Activated naive CD4-positive, alpha-beta T cell treated with anti-CD3 and anti-CD28 coated beads for 36 hours (primary cell): ENCODE measurements at regions not wholly inside any gene's neighbourhood (a gene's known extent, or its start where the extent isn't known, plus 50 kb on each side); places are given as distances from the start of the nearest gene placed in this dataset.
"Not testable (repeated sequence)": the region's sequence is repeated elsewhere in the genome, so short reads cannot be mapped to it uniquely, and the experiment has no call there.

Source experiments
- CTCF ChIA-PET: fragments of 350-600 bp; sonication (Branson Sonifier 250); formaldehyde crosslinking; loops from one replicate; lab custom pipeline; 2021; ENCODE audit warnings: antibody characterized with exemption; lab: Charles Lee
- DNase-seq: peaks from one replicate; pipeline ENCODE4 v3.0.0-alpha.2; 2020
- H3K27ac Mint-ChIP-seq: one replicate; pipeline ENCODE4 v1.8.0; 2021; ENCODE audit warnings: mild to moderate bottlenecking, mixed read lengths
- H3K27me3 Mint-ChIP-seq: one replicate; pipeline ENCODE4 v1.8.0; 2021; ENCODE audit warnings: low read depth, mixed read lengths
- H3K36me3 Mint-ChIP-seq: one replicate; pipeline ENCODE4 v1.8.0; 2021; ENCODE audit warnings: low read depth, mixed read lengths
- H3K4me1 Mint-ChIP-seq: one replicate; pipeline ENCODE4 v1.8.0; 2021; ENCODE audit warnings: low read depth, mixed read lengths
- H3K4me3 Mint-ChIP-seq: one replicate; pipeline ENCODE4 v1.8.0; 2021; ENCODE audit warnings: mild to moderate bottlenecking, moderate library complexity, mixed read lengths
- H3K9me3 Mint-ChIP-seq: one replicate; pipeline ENCODE4 v1.8.0; 2021; ENCODE audit warnings: mixed read lengths
- intact Hi-C: fragments of 100-400 bp; cut with micrococcal nuclease; formaldehyde crosslinking; loops from one replicate; pipeline ENCODE4 v1.15.1; 2023

DNA sequence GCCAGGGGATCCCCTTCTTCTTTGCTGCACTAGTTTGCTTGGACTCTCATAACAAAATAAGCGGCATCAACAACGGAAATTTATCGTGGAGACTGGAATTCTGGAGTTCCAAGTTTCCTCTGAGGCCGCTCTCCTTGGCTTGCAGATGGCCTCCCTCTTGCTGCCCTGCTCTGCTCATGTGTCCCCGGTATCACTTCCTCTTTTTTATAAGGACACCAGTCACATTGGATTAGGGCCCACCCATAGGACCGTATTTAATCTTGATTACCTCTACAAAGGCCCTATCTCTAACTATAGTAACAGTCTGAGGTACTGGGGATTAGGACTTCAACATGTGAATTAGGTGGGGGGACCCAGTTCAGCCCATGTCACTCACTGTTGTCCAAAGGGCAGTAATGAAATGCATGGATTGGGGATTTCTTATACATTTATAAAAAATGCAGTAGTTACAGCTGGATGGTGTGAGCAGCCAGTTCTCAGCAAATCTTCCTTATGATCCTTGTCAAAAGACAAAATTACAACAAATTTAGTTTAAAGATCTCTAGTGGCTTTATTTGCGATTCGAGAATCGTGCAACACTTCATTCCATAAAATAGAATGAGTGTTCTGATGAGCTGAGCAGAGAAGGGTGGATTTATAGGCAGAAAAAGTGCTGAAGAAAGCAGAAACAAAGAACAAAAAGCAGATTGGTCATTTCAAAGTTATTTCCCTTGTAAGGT lies 59.3 kb upstream of the AKAP12 start:
- no peaks in the 10 kb centered on the region for H3K36me3 Mint-ChIP-seq
- CTCF ChIA-PET: no interaction called here

DNA sequence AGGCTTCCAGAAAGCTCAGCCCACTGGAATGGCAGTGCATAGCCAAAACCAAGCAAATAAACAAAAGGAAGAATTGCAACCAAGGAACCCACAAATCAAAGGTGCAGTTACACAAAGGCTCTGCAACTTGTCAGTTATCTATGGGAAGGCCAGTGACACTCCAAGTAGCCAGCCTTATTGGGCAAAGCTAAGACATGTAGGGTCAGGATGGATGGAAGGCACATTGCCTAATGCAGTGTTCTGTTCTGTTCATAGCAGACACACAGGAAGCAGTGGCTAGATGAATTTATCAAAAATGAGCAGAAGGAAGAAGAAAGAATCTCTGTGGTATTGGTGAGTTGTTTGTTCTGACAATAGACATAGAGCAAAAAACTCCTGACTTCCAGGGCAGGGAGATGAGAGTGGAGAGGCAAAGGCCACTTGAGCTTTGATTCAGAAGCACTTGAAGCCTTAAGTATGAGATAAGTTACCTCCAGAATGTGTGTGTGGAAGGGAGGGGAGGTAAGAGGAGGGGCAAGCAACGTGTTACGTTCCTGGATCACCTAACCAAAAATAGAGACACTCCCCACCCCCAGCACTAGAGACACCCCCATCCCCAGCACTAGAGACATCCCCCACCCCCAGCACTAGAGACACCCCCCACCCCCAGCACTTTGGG lies 57.9 kb upstream of the AKAP12 start:
- intact Hi-C loops: no loop called here
- Mint-ChIP-seq H3K27ac (no peak overlapping the region), H3K27me3 (peaks cover 16% of the 10 kb centered on the region), H3K36me3 (no peaks in the 10 kb centered on the region), H3K9me3 (peaks cover 4% of the 10 kb centered on the region), H3K4me1 (no peaks in the 10 kb centered on the region), H3K4me3 (no peak overlapping the region)
- no peak for DNase-seq
- CTCF ChIA-PET: no interaction called here

More for the DNA sequence above, 59.3 kb upstream of the AKAP12 start:
- Mint-ChIP-seq H3K4me1 (no peaks in the 10 kb centered on the region), H3K4me3 (no peak overlapping the region), H3K27ac (no peak overlapping the region), H3K27me3 (peaks cover 22% of the 10 kb centered on the region), H3K9me3 (peaks cover 4% of the 10 kb centered on the region)
- intact Hi-C loops: no loop called here
- no peak for DNase-seq

DNA sequence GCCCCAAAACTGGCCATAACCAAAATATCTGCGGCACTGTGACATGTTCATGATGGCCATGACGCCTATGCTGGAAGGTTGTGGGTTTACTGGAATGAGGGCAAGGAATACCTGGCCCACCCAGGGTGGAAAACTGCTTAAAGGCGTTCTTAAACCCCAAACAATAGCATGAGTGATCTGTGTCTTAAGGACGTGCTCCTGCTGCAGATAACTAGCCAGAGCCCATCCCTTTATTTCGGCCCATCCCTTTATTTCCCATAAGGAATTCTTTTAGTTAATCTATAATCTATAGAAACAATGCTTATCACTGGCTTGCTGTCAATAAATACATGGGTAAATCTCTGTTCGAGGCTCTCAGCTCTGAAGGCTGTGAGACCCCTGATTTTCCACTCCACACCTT lies 56.8 kb upstream of the AKAP12 start:
- H3K36me3 Mint-ChIP-seq, H3K9me3 Mint-ChIP-seq, H3K27ac Mint-ChIP-seq, CTCF ChIA-PET, H3K4me3 Mint-ChIP-seq, DNase-seq, H3K4me1 Mint-ChIP-seq, intact Hi-C loops: not testable (repeated sequence)
- peaks cover 16% of the 10 kb centered on the region for H3K27me3 Mint-ChIP-seq

DNA sequence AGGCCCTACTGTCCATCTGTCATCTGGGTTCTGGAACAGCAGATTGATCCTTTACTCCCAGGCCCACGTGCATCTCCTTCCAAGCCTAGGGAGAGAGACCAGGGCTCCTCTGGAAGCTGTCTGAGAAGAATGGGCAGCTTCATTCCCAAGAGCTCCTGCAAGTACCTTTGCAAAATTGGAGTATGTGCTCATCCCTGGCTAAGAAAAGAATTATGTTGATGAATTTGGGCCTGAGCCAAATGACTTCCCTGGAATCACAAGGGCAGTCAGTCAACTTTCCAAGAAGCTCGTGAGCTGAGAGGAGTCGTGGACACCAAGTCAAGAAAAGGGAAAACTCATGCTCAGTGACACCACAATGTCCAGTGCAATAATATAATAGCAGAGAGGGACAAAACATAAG lies 54.6 kb upstream of the AKAP12 start:
- Mint-ChIP-seq H3K4me1 (no peaks in the 10 kb centered on the region), H3K36me3 (no peaks in the 10 kb centered on the region), H3K4me3 (no peak overlapping the region), H3K27me3 (peaks cover 6% of the 10 kb centered on the region), H3K27ac (no peak overlapping the region), H3K9me3 (peaks cover 4% of the 10 kb centered on the region)
- intact Hi-C loops: no loop called here
- CTCF ChIA-PET: no interaction called here
- DNase-seq: no peak

DNA sequence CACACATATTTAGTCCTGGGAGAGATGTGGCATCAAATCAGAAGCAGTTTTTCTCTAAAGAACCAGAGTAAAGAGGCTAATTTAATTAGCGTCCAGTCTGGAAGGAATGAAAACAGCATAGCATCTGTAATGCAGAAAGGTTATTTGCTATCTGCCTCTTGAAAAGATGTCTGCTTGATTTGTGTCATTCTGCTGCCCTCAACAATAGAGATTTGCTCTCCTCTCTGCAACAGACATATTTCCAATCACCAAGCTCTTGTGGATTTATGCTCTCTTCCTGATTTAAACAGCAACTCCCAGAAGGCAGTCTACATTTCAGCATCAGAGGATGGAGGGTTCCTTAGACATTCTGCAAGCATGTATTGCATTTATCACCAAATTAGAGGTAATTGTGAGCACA lies 53.5 kb upstream of the AKAP12 start:
- peaks cover 4% of the 10 kb centered on the region for H3K9me3 Mint-ChIP-seq
- CTCF ChIA-PET: interaction anchor here (0.5 kb wide), 1 partner anchor 117 kb away, joined by 5 read pairs; no protein-coding TSS in a partner anchor

DNA sequence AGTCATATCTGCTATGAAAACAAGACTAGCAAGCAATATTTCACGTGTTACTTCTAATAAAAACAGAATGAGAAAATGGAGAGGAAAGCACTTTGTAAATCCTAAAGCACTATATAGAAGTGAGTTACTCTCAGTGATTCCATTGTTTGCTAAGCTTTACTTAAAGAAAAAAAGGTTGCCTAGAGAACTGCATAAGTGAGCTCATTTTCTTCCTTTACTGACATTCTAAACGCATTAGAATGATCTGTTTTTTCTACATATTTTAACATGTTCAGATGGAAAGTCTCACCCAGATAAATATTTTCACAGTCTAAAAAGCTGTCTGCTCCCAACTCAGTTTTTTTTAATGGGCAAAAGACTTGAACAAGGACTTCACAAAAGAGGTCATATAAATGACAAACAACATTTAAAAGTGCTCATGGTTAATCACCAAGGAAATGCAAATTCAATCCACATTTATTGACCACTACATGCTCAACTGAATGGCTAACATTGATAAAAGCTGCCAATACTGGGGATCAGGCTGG lies 52.9 kb upstream of the AKAP12 start:
- Mint-ChIP-seq H3K27ac (no peak overlapping the region), H3K36me3 (no peaks in the 10 kb centered on the region), H3K27me3 (peaks cover 6% of the 10 kb centered on the region), H3K9me3 (peaks cover 4% of the 10 kb centered on the region), H3K4me1 (no peaks in the 10 kb centered on the region), H3K4me3 (no peak overlapping the region)
- CTCF ChIA-PET: interaction anchor here (0.5 kb wide), 1 partner anchor 118 kb away, joined by 5 read pairs; no protein-coding TSS in a partner anchor
- no peak for DNase-seq
- intact Hi-C loops: no loop called here

More for the DNA sequence above, 53.5 kb upstream of the AKAP12 start:
- intact Hi-C loops: no loop called here
- peaks cover 5% of the 10 kb centered on the region for H3K27me3 Mint-ChIP-seq
- H3K4me3 Mint-ChIP-seq: no peak overlapping the region
- H3K27ac Mint-ChIP-seq: no peak overlapping the region
- H3K36me3 Mint-ChIP-seq: no peaks in the 10 kb centered on the region
- DNase-seq: no peak
- no peaks in the 10 kb centered on the region for H3K4me1 Mint-ChIP-seq
